ENCODE measurements at regions not wholly inside any gene's neighbourhood (a gene's known extent, or its start where the extent isn't known, plus 50 kb on each side); places are given as distances from the start of the nearest gene placed in this dataset.
"Not testable (repeated sequence)": the region's sequence is repeated elsewhere in the genome, so short reads cannot be mapped to it uniquely, and the experiment has no call there.

GRCh38 chr10:44253769-44254462 is 131.0 kb downstream of the CXCL12 start:
- no peak for TF ChIP-seq POLR2A (IDR thresholded peaks at IDR 0.05; ENCODE audit: low read length)
- no peak for TF ChIP-seq GATA1 (IDR thresholded peaks at IDR 0.05; ENCODE audit: low read depth, low read length)
- no peak for DNase-seq

GRCh38 chr10:44252631-44253030 is 132.3 kb downstream of the CXCL12 start:
- not testable (repeated sequence) for DNase-seq

- not testable (repeated sequence) for DNase-seq
Measured at GRCh38 chr10:44249933-44250332, 135.0 kb downstream of the CXCL12 start.

- TF ChIP-seq POLR2A (IDR thresholded peaks at IDR 0.05; ENCODE audit: low read length) (no peak), GATA1 (IDR thresholded peaks at IDR 0.05; ENCODE audit: low read depth, low read length) (no peak)
- no peak for DNase-seq
Measured at GRCh38 chr10:44249490-44249889, 135.4 kb downstream of the CXCL12 start.

GRCh38 chr10:44246700-44247099 is 138.2 kb downstream of the CXCL12 start:
- DNase-seq: not testable (repeated sequence)

- not testable (repeated sequence) for DNase-seq
Measured at GRCh38 chr10:44246287-44246686, 138.6 kb downstream of the CXCL12 start.

GRCh38 chr10:44245601-44245938 is 139.3 kb downstream of the CXCL12 start:
- DNase-seq: no peak

GRCh38 chr10:44244745-44245600 is 139.9 kb downstream of the CXCL12 start:
- no peak for DNase-seq
- TF ChIP-seq GATA1 (IDR thresholded peaks at IDR 0.05; ENCODE audit: low read depth, low read length) (no peak), POLR2A (IDR thresholded peaks at IDR 0.05; ENCODE audit: low read length) (no peak)

More at GRCh38 chr10:44245601-44245938, 139.3 kb downstream of the CXCL12 start:
- no peak for TF ChIP-seq GATA1 (IDR thresholded peaks at IDR 0.05; ENCODE audit: low read depth, low read length)
- no peak for TF ChIP-seq POLR2A (IDR thresholded peaks at IDR 0.05; ENCODE audit: low read length)

GRCh38 chr10:44243851-44244510 is 140.9 kb downstream of the CXCL12 start:
- no peak for DNase-seq
- TF ChIP-seq GATA1 (IDR thresholded peaks at IDR 0.05; ENCODE audit: low read depth, low read length): no peak
- no peak for TF ChIP-seq POLR2A (IDR thresholded peaks at IDR 0.05; ENCODE audit: low read length)

- DNase-seq: no peak
- TF ChIP-seq GATA1 (IDR thresholded peaks at IDR 0.05; ENCODE audit: low read depth, low read length) (no peak), POLR2A (IDR thresholded peaks at IDR 0.05; ENCODE audit: low read length) (no peak)
Measured at GRCh38 chr10:44242826-44243225, 142.1 kb downstream of the CXCL12 start.

- no peak for DNase-seq
- no peak for TF ChIP-seq GATA1 (IDR thresholded peaks at IDR 0.05; ENCODE audit: low read depth, low read length)
Measured at GRCh38 chr10:44242091-44242490, 142.8 kb downstream of the CXCL12 start.

- no peak for DNase-seq
- TF ChIP-seq POLR2A (IDR thresholded peaks at IDR 0.05; ENCODE audit: low read length) (no peak), GATA1 (IDR thresholded peaks at IDR 0.05; ENCODE audit: low read depth, low read length) (no peak)
Measured at GRCh38 chr10:44240584-44241205, 144.2 kb downstream of the CXCL12 start.

GRCh38 chr10:44238212-44238611 is 146.7 kb downstream of the CXCL12 start:
- DNase-seq: peak; percentile 3 to 35
- TF ChIP-seq GATA1 (IDR thresholded peaks at IDR 0.05; ENCODE audit: low read depth, low read length): no peak
- no peak for TF ChIP-seq POLR2A (IDR thresholded peaks at IDR 0.05; ENCODE audit: low read length)

- TF ChIP-seq GATA1 (IDR thresholded peaks at IDR 0.05; ENCODE audit: low read depth, low read length) (no peak), POLR2A (IDR thresholded peaks at IDR 0.05; ENCODE audit: low read length) (no peak)
- DNase-seq: no peak
Measured at GRCh38 chr10:44237364-44238049, 147.4 kb downstream of the CXCL12 start.
